ENCODE measurements at regions not wholly inside any gene's neighbourhood (a gene's known extent, or its start where the extent isn't known, plus 50 kb on each side); places are given as distances from the start of the nearest gene placed in this dataset.

DNA sequence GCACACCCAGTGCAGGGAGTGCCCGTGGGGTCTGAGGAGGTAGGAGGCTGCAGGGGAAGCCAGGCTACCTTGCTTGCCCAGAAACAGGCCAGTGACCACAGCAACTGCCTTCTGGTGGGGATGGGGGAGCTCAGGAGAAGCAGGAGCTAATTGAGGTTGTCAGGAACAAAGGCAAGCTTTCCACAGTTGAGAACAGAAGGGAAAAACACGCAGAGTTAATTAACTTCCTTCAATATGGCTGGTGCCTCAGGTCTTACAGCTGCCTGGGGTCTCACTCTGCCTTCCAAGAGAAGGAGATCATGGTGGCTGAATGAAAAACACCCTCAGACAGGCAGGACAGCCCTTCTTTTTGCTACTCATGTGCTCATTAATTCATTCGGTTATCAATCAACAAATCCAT lies 127.9 kb upstream of the SYT13 start:
- TF ChIP-seq, protein P1, sequence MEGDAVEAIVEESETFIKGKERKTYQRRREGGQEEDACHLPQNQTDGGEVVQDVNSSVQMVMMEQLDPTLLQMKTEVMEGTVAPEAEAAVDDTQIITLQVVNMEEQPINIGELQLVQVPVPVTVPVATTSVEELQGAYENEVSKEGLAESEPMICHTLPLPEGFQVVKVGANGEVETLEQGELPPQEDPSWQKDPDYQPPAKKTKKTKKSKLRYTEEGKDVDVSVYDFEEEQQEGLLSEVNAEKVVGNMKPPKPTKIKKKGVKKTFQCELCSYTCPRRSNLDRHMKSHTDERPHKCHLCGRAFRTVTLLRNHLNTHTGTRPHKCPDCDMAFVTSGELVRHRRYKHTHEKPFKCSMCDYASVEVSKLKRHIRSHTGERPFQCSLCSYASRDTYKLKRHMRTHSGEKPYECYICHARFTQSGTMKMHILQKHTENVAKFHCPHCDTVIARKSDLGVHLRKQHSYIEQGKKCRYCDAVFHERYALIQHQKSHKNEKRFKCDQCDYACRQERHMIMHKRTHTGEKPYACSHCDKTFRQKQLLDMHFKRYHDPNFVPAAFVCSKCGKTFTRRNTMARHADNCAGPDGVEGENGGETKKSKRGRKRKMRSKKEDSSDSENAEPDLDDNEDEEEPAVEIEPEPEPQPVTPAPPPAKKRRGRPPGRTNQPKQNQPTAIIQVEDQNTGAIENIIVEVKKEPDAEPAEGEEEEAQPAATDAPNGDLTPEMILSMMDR (IDR thresholded peaks at IDR 0.05 in 8 of 11, conservative IDR thresholded peaks at IDR 0.05 in 3 of 11): no peak
- TF ChIP-seq POLR2A (IDR thresholded peaks at IDR 0.05): no peak
- no peak for TF ChIP-seq POLR2AphosphoS5 (IDR thresholded peaks at IDR 0.05)
